Renal cortical epithelial cell (primary cell): ENCODE measurements at regions not wholly inside any gene's neighbourhood (a gene's known extent, or its start where the extent isn't known, plus 50 kb on each side); places are given as distances from the start of the nearest gene placed in this dataset.

Experiments
- DNase-seq: peaks from one replicate; pipeline ENCODE4 v3.0.0-alpha.2; 2011; ENCODE audit warnings: low read depth

DNA sequence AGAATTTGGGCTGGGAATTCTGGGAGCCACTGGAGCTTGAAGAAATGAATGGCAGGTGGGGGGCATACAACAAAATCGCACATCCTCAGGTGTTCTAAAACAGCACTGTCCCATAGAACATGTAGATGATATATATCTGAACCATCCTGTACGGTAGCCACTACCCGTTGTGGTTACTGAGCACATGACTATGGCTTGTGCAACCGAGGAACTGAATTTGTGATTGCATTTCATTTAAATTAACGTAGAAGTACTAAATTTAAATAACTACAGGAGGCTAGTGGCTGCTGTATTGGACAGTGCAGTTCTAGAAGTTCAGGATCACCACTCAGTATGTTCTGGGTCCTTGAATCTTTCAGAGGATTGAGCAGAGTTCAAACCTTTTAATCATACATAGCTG lies 172.4 kb downstream of the PHETA1 start:
- DNase-seq, result no peak

DNA sequence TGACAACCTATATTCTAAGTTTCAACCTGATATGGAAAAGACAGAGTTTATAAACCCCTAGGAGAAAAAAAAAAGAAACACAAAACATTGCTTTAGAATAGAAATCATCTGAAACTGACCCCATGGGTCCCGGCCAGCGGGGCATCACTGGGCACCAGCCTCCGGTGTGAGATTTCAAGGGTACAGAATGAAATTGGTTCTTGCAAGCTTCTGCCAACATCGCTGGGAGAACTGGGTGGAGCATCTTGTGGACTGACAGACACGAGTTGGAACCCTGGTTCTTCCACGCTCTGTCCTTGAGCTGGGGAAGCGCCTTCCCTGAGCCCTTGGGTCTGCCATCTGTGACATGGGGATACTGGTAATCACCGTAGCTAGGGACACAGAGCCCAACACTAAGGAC lies 173.6 kb downstream of the PHETA1 start:
- no peak for DNase-seq

DNA sequence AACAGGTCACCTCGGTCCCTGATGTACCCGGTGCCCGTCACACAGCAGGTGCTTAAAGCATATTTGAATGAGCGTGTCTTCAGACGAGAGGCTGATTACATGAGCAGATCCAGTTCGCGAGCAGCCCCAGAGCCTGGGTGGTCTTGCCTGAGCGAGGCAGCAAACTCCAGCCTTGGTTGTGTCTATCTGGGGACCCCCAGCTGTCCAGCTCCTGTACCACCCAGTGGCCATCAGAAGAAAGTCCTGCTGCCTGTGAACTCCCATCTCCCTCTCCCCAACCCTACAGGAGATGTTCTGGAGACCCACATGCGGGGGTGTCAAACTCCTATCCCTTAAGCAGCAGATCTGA lies 174.2 kb downstream of the PHETA1 start:
- no peak for DNase-seq

DNA sequence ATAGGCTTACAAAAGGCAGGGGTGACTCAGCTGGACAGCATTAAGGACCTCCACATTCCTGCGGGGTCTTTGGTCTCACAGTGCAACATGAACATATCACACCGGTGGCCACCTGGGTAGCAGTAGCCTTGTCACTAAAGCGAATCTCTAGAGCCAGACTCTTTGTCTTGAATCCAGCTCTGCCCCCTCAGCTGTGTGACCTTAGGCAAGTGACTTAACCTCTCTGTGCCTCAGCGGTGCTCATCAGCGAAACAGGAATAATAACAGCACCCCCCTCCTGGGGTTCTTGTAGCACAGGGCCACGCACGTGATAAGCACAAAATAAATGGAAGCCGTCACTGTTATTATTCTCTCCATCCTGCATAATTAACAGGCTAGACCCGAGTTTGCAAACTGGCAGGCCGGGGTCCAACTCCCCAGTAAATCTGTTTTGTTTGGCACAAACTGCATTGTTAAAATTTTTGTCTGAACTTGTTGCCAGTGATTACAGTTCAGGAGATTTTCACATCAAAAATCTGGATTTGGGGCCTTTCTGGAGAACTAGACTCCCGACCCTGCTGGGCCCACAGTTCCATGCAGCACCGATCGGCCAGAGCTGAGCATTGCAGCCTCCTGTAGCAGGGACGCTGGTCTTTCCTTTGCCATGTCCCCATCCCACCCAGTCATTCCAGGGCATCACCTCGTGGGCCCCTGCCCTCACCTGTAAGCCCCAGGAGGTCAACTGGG lies 174.8 kb downstream of the PHETA1 start:
- DNase-seq, result no peak

DNA sequence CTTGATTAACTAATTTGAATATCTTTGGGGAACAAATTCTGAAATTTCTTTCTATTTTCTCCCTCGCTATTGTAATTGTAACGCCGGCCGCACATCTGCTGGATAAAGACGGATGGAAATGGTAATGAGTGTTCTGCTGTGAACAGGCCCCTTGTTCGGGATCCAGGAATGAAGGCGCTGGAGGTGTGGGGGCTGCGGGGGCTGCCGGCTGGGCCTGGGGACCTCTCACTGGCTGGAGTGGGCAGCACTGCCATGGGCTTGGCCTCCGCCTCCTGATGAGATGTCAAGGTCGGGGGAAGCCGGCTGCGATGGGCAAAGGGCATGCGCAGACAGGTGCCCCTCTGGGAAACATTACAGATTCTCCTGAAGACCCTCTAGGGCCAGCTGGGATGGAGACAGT lies 175.4 kb downstream of the PHETA1 start:
- DNase-seq, result no peak

DNA sequence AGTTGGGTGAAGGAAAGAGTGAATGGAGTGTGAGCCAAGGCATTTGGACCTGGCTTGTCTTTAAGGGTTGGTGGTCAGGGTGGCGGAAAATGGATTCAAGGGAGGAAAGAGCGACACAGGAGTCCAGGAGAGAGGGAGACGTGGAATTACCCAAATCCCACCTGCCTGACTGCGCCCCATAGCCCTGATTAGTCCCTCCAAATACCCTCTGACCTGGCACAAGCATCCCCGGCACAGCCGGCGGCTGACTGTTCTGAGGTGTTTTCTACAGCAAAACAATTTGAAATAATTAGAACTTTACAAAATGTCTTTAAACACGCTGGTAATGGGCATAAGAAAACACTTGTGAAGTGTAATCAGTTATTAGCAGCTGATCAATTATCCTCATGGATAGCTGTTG lies 175.8 kb downstream of the PHETA1 start:
- DNase-seq, result no peak

DNA sequence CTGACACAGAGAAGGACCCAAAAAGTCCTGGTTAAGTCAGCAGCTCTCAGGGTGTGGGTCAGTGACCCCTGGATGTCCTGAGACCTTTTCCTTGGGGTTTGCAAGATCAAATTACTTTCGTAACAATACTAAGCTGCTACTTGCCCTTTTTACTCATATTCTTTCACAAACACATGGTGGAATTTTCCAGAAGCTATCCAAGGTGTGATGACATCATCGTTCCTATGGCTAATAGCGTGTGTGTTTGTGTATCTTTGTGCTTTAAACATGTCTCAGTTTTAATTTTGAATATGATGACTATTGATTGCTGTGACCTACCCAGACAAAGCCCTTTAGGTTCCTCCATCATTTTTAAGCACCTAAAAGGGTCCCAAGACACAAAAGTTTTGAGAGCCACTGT lies 176.2 kb downstream of the PHETA1 start:
- no peak for DNase-seq

DNA sequence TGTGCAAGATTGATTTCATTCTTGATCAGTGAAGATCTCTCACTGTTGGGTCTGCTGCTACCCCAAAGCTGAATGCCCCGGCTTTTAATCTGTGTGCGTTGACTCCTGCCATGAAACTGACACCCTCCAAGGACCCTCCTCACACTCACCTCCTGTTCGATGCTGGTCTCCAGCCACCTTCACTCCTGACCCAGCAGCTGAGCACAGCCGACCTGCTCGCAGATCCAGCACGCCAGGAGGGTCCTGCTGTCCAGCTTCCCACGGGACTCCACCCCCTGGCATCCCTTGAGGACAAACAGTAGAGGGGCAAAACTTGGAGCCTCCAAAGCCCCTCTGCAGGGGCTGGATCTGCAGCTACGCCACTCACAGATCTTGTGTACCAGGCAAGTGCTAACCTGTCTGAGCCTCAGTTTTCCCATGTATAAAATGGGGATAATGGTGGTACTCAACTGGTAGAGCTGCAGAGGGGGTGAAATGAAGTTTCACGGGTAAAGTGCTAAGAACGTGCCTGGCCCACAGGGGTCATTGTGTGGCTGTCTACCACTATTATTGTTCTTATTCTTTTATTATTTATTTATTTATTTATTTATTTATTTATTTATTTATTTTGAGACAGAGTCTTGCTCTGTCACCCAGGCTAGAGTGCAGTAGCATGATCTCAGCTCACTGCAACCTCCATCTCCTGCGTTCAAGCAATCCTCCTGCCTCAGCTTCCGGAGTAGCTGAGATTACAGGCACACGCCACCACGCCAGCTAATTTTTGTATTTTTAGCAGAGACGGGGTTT lies 178.0 kb downstream of the PHETA1 start:
- DNase-seq, result no peak

DNA sequence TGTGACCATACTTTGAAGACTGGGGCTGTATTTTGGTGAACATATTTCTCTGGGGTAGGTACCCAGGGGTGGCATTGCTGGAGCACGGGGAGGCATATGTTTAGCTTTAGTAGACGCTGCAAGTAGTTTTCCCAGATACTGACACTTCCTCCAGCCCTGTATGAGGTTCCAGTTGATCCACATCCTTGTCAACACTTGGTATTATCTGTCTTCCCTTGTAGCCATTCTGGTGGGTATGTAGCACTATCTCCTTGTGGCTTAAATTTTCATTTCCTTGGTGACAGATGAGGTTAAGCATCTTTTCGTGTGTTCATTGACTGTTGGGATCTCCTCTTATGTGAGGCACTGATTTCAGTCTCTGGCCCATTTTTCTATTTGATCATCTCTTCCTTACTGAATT lies 179.1 kb downstream of the PHETA1 start:
- no peak for DNase-seq

DNA sequence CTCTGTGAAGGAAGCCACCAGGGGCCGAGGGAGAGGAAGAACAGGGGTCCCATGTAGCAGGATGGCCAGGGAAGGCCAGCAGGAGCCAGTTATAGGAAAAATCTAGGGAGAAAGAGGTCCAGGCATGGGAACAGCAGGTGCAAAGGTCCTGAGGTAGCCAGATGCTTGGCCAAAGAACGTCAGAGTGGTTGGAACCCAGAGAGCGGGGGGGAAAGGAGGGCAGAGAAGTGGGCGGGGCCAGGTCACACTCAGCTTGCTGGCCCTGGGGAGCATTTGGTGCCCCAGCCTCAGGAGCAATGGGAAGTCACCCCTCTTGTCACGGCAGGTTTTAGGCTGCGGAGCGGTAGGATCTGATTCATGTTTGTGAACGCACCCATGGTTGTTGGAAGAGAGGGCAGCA lies 180.5 kb downstream of the PHETA1 start:
- no peak for DNase-seq

DNA sequence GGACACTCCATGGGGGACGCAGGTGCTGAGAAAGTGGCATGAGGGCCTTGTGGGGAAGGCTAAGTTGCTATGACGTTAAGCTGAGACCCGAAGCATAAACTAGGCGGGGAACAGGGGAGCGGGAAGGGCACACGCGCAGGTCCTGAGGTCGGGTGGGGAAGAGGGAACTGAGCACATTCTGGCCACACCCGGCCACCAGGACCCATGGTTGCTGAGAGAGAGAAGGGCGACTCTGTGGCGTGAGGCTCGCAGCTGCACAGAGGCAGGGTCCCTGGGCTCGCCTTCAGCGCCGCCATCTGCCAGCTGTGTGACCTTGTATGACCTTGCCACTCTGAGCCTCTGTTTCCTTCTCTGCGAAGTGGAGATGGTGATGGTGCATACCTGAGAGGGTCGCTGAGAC lies 182.5 kb downstream of the PHETA1 start:
- DNase-seq, result no peak

DNA sequence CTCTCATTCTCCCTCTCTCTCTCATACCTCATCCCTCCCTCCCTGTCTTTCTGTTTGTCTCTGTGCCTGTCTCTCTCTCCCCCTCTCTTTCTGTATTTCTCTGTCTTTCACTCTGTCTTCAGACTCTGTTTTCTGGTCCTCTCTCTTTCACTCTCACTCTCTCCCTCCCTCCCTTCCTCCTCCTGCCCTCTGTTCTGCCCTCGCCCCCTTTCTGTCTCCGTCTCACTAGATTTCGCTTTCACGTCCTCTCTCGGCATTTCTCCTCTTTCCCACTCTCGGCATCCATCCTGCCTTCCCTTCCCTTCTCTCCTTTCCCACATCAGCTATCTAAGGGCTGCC lies 183.0 kb downstream of the PHETA1 start:
- no peak for DNase-seq

DNA sequence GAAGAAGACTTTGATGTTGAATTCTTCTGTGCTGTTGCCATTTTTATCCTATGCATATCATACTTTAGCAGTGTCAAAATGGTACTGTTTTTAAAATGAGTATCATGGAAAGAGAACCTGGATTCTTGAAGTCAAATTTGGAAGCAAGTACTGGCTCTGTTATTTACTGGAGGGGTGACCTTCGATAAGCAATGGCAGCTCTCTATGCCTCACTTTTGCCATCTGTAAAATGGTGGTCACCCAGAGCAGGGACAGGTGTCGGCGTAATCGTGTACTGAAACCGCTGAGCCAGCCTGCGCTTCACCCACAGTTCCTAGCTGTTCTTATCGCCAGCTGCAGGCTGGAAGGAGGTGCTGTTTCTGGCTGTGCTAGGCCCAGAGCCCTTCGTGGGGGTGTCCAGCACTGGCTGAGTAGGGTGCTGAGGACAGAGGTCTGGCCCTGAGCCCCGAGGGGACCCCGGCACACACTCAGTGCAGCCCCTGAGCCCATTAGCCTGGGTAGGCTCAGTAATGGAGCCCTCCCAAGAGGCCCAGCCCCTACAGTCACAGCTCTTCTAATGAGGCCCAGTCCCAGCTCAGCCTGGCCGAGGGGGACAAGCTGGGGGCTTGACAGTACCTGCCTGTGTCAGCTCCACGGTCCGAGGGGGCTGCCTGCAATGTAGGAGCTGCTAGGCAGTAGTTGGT lies 183.5 kb downstream of the PHETA1 start:
- no peak for DNase-seq

DNA sequence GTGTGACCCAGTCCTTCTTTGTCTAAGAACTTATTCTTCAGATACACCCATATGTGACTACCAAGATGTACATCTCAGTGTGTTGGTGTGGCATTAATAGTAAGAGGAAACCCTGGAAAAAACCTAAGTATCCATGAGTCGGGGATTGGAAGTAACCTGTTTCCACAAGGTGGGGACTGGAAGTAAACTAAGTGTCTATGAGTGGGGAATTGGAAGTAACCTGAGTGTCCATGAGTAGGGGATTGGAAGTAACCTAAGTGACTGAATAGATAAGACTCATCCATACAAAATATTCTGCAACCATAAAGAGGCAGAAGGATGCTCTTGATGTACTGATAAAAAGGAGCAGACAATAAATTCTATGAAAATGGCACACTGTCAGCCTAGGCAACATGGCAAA lies 184.7 kb downstream of the PHETA1 start:
- DNase-seq, result no peak

DNA sequence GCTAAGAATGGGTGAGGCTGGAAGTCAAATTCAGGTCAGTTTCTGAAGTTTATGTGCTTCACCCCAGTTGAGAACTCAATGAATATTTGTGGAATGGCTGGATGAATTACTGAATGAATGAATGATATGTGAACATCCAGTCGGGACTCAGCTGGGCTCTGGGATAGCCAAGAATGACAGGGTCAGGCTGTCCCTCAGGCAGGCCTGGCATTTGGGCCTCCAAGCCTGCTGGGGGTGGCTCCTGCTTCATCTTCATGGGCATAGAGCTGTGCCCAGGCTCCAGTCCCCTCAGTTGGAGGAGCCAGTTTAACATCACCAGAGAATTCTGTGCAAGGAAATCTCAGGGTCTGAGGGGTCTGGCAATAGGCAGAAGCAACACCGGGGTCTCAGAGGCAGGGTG lies 185.8 kb downstream of the PHETA1 start:
- no peak for DNase-seq

DNA sequence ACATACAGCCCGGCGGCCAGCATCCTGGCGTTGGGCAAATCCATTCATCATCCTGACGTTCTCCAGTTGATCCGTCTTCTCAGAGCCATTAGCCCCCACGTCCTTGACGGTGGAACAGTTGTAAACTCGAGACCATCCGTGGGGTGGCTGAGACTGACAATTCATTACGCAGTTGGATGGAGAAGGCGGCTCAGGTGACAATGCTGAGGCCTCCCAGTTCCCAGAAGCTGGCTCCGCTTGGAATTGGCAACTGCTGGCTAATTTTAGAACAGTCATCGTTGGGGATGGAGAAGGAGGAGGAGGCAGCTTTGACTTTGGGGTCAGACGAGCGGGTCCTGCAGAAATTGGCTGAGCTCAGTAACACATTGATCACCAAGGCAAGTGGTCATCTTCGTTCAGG lies 186.5 kb downstream of the PHETA1 start:
- no peak for DNase-seq

DNA sequence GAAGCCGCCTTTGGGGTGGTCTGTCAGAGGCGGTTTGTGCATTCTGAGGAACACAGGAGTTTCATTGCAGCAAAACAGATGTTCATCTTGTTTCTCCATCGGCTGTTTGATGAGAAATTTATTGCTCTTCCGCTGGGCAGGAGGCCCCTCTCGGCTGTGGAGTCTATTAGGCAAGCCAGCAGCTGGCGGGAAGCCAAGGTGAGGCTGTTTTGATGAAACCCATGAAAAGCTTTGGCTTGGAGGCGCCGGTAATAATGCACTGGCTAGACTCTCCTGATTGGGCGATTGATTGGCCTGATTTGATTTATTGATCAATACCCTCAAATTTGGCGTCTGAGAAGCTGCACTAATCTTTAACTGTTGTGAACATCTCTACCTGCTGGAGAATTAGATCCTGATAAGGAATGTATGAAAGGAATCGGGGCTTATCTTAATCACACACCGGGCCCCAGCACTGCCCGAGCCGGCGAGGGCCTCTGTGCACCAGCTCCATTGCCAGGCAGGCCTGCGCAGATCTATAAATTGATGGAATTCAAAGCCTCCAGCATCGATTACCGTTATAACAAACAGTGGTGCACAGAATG lies 187.7 kb downstream of the PHETA1 start:
- no peak for DNase-seq

DNA sequence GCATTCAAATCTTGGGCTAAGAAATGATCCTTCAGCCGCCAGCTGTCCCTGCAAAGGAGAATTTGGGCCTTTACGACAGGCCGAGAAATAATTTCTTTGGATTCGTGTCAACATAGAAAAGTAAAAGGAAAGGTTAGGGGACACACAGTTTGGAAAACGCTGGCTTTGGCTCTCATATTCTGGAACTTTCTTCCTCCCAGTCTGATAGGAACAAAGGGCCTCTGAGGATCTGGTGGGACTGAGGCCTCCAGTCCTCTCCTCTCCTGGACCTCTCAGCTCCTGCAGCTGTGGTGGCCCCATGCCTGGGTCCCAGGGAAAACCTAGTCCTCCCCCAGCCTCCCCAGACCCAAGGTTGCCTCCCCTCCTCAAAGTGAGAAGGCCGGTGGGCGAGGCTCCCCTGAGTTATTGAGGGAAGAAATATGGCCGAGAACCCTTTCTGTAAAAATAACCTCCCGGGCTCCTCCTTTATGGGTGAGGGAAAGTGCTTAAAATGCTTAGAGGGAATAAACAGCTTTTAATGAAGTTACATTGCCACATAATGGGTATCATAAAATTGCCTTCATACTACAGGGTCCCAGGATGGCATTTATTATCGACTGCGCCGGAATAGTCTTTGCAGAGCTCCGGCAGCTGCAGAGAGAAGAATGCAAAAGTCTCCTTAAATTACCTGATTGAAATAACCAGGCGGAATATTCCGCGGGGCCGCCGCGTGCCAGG lies 188.3 kb downstream of the PHETA1 start:
- DNase-seq, result no peak

DNA sequence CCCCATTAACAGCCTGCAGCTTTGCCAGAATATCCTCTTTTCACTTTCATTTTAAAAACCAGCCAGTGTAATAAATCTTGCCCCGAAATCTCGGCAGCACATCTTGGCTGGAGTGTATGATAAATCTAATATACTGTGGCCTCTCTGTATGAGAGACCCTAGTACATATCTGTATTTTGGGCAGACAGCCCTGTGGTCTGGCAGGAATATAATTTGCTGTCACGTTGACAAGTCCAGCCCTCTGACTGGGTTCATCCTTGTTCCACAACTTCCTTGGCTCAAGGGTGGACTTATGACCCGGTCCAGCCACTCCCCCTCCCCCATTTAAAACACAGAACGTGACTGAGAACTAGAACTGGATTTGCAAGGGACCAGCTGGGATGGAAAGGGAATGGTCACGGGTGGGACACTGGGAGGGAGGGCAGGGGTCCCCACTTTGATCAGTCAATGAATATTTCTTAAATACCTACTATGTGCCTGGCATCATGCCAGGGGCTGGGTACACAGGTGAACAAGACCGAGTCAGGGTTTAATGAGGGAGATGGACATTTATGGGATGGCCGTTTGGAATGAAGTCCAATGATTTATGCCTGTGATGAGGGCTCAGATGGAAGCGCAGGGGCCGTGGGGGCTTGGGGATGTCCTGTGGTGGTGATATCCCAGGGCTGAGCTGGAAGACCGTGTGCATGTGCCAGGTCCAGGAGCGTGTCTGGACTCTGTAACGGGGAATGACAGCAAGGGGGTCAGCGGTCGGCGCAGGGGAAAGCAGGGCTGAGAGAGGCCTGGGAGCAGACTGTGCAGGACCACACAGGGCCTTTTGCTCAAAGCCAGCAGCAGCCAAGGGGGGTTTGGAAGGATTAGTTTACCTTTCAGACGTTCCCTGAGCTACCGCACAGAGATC lies 190.5 kb downstream of the PHETA1 start:
- no peak for DNase-seq

DNA sequence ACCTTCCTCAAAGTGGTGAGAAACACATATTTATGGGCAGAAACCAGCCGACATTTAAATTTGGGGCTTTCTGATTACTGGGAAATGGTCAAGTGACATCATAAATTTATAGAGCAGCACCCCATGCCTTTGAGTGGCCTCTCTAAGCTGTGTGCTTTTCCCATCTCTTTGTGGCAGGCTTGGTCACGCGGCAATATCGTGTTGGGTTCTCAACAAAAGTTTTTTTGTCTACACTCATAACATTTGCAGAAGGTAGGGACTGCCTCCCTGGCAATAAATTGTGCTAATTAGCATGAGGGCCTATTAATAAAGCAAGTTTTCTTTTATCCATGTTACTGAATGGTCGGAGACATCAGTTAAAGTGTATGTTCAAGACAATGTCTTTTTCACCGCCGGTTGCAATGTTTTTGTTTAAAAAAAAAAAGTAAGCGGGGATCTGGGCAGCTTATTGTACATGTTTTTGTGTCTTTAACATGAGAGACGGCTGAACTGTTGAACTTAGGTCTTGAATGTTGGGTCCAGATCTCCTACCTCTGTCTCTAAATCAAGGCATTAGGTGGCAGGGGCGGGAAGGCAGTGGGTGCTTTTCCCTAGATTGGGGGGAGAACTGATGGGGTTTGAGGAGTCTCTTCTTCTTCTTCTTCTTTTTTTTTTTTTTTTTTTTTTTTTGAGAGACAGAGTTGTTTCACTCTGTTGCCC lies 193.3 kb downstream of the PHETA1 start:
- no peak for DNase-seq

DNA sequence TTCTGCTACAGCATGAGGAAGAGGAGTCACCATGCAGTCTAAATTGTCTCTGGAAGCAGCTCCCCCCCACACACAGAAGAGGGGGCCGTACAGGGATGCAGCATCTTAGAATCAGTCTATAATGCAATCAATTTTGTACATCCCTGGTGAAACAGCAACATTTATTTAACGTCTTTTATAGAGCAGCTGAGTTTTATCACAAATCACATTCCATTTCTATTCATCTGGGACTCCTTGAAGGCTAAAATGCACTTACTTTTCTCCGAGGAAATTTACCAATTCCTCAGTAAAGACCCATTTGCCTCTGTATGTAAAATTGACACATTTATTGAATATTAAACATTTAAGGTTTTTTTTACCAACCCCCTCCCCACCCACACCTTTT lies 193.9 kb downstream of the PHETA1 start:
- no peak for DNase-seq
